Neural cell (in vitro differentiated cells): ENCODE measurements at regions not wholly inside any gene's neighbourhood (a gene's known extent, or its start where the extent isn't known, plus 50 kb on each side); places are given as distances from the start of the nearest gene placed in this dataset.

Source experiments
- H2AFZ ChIP-seq: fragments of 200-600, 300-800 bp; sonication (generic), shearing (Covaris generic); 2 replicates; pipeline ENCODE4 v1.6.0; 2014; ENCODE audit warnings: low read depth, mild to moderate bottlenecking, antibody characterized with exemption, low read length, moderate library complexity
- H3F3A ChIP-seq: fragments of 200-600 bp; shearing (Covaris generic); 2 replicates; pipeline ENCODE4 v1.6.1; 2016; ENCODE audit warnings: mild to moderate bottlenecking, moderate library complexity, mixed read lengths, antibody characterized with exemption, low read length; ENCODE audit not compliant: insufficient read depth, poor library complexity, severe bottlenecking
- H3K27ac ChIP-seq: fragments of 200-600, 300-800 bp; sonication (generic), shearing (Covaris generic); 2 replicates; pipeline ENCODE4 v1.5.1; 2014; ENCODE audit warnings: mild to moderate bottlenecking, low read length, moderate library complexity
- H3K27me3 ChIP-seq: fragments of 300-800, 200-600 bp; sonication (generic), shearing (Covaris generic); 2 replicates; pipeline ENCODE4 v1.6.0; 2014; ENCODE audit warnings: mild to moderate bottlenecking, low read depth, low read length, moderate library complexity; ENCODE audit not compliant: insufficient read depth
- H3K36me3 ChIP-seq: fragments of 300-800, 200-600 bp; sonication (generic), shearing (Covaris generic); 2 replicates; pipeline ENCODE4 v1.5.1; 2014; ENCODE audit warnings: mild to moderate bottlenecking, antibody characterized with exemption, low read length, moderate library complexity; ENCODE audit not compliant: insufficient read depth
- H3K4me2 ChIP-seq: fragments of 300-800, 200-600 bp; sonication (generic), shearing (Covaris generic); 2 replicates; pipeline ENCODE4 v1.6.0; 2014; ENCODE audit warnings: mild to moderate bottlenecking, low read length
- H3K4me3 ChIP-seq: fragments of 300-800, 200-600 bp; sonication (generic), shearing (Covaris generic); 2 replicates; pipeline ENCODE4 v1.5.1; 2014; ENCODE audit warnings: mild to moderate bottlenecking, low read length, moderate library complexity
- H3K79me2 ChIP-seq: fragments of 200-600 bp; shearing (Covaris generic); replicated peaks from 2 replicates; pipeline ENCODE4 v1.6.0; 2014; ENCODE audit warnings: mild to moderate bottlenecking, low read length, moderate library complexity; ENCODE audit not compliant: insufficient read depth
- H3K9ac ChIP-seq: fragments of 300-800, 200-600 bp; sonication (generic), shearing (Covaris generic); 2 replicates; pipeline ENCODE4 v1.6.1; 2016; ENCODE audit warnings: mild to moderate bottlenecking, low read length, mixed read lengths
- H3K9me2 ChIP-seq: fragments of 200-600 bp; shearing (Covaris generic); 2 replicates; pipeline ENCODE4 v1.6.1; 2016; ENCODE audit warnings: mild to moderate bottlenecking, low read length, mixed read lengths; ENCODE audit not compliant: insufficient read depth
- H3K9me3 ChIP-seq: fragments of 200-600, 300-800 bp; sonication (generic), shearing (Covaris generic); 2 replicates; pipeline ENCODE4 v1.6.1; 2016; ENCODE audit warnings: mild to moderate bottlenecking, mixed run types, low read length, moderate library complexity, mixed read lengths
- H4K20me1 ChIP-seq: fragments of 200-600 bp; shearing (Covaris generic); 2 replicates; pipeline ENCODE4 v1.6.1; 2016; ENCODE audit warnings: mild to moderate bottlenecking, mixed run types; ENCODE audit not compliant: insufficient read depth
- CTCF ChIP-seq: fragments of 450-650 bp; IDR thresholded peaks from 2 replicates; pipeline ENCODE4 v1.5.1; 2014; ENCODE audit warnings: antibody characterized with exemption, mild to moderate bottlenecking, moderate library complexity; ENCODE audit not compliant: poor library complexity, severe bottlenecking
- EP300 ChIP-seq: fragments of 450-650 bp; conservative IDR thresholded peaks from 2 replicates; pipeline ENCODE4 v1.6.1; 2014; ENCODE audit warnings: antibody characterized with exemption, mild to moderate bottlenecking, moderate library complexity; ENCODE audit not compliant: poor library complexity, severe bottlenecking
- MXI1 ChIP-seq: fragments of 450-650 bp; conservative IDR thresholded peaks from 2 replicates; pipeline ENCODE4 v1.6.1; 2014; ENCODE audit warnings: antibody characterized with exemption, mild to moderate bottlenecking; ENCODE audit not compliant: poor library complexity, severe bottlenecking
- POLR2AphosphoS5 ChIP-seq: IDR thresholded peaks from 2 replicates; pipeline ENCODE4 v1.6.1; 2012
- RAD21 ChIP-seq: fragments of 450-650 bp; conservative IDR thresholded peaks from 2 replicates; pipeline ENCODE4 v1.6.1; 2014; ENCODE audit warnings: antibody characterized with exemption, mild to moderate bottlenecking, moderate library complexity
- REST ChIP-seq: IDR thresholded peaks from 2 replicates; pipeline ENCODE4 v1.6.1; 2012; ENCODE audit warnings: borderline replicate concordance
- TAF1 ChIP-seq: IDR thresholded peaks from 2 replicates; pipeline ENCODE4 v1.6.1; 2012; ENCODE audit warnings: low read depth

- Histone ChIP-seq H3K27ac (no peak overlapping the region), H3K4me2 (no peak overlapping the region), H2AFZ (no peak overlapping the region), H3K27me3 (no peaks in the 10 kb centered on the region), H3K9me3 (no peaks in the 10 kb centered on the region), H3K79me2 (no peaks in the 10 kb centered on the region), H3K36me3 (no peaks in the 10 kb centered on the region), H3K4me3 (no peak overlapping the region), H3K9me2 (no peaks in the 10 kb centered on the region), H4K20me1 (no peaks in the 10 kb centered on the region), H3K9ac (no peak overlapping the region), H3F3A (no peaks in the 10 kb centered on the region)
- TF ChIP-seq EP300, result no peak
- TF ChIP-seq RAD21, result no peak
- no peak for TF ChIP-seq REST
- TF ChIP-seq TAF1, result no peak
- no peak for TF ChIP-seq POLR2AphosphoS5
These were observed 371.3 kb downstream of the COG6 start for GRCh38 chr13:40026741-40027140.

GRCh38 chr13:40028446-40028845 lies 373.0 kb downstream of the COG6 start:
- Histone ChIP-seq H4K20me1 (no peaks in the 10 kb centered on the region), H3F3A (no peaks in the 10 kb centered on the region), H3K27ac (no peak overlapping the region), H3K27me3 (no peaks in the 10 kb centered on the region), H3K9ac (no peak overlapping the region), H3K4me3 (no peak overlapping the region), H3K4me2 (no peak overlapping the region), H3K79me2 (no peaks in the 10 kb centered on the region), H3K36me3 (no peaks in the 10 kb centered on the region), H2AFZ (no peak overlapping the region), H3K9me2 (no peaks in the 10 kb centered on the region), H3K9me3 (no peaks in the 10 kb centered on the region)
- TF ChIP-seq RAD21 (no peak), REST (no peak), EP300 (no peak), MXI1 (no peak), POLR2AphosphoS5 (no peak), CTCF (no peak), TAF1 (no peak)
